ENCODE measurements at regions not wholly inside any gene's neighbourhood (a gene's known extent, or its start where the extent isn't known, plus 50 kb on each side); places are given as distances from the start of the nearest gene placed in this dataset.
"Not testable (repeated sequence)": the region's sequence is repeated elsewhere in the genome, so short reads cannot be mapped to it uniquely, and the experiment has no call there.

GRCh38 chr2:8225266-8225665 lies 456.6 kb upstream of the ID2 start:
- no peak for DNase-seq

GRCh38 chr2:8225798-8226197 lies 456.1 kb upstream of the ID2 start:
- no peak for DNase-seq

GRCh38 chr2:8229546-8229986 lies 452.3 kb upstream of the ID2 start:
- DNase-seq = peak; percentile 88

DNA sequence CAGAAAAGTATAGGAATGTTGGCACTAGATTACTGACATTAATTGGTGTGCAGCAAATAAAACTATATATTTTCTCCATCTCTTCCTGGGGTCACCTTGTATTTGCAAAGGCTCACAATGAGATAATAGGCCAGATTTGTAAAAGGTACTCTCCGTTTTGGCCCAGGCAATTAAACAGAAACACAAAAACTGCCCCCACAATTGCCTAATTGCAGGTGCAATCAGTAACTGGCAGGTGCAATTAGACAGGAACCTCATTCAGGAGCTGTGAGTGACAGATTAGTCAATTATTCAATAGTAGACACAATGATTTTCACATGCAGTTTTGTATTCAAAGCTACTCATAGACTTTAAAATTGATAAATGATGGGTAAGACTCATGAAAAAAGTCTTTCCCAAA lies 451.4 kb upstream of the ID2 start:
- no peak for DNase-seq

DNA sequence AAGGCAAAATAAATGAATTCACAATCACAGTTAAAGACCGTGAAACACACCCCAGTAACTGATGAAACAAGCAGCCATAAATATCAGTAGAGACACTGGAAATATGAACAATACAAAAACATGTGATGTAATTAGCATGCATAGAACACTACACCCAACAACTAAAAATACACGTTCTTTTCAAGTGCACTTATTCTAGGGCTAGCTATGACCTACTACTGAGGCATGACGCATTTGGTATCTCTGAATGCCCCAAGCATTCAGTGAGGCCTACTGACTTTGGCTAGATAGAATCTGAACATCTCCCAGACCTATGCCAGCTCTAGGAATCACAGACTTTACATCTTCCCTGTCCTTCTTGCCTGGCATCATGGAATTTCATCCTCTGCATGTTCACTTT lies 450.0 kb upstream of the ID2 start:
- DNase-seq = no peak

DNA sequence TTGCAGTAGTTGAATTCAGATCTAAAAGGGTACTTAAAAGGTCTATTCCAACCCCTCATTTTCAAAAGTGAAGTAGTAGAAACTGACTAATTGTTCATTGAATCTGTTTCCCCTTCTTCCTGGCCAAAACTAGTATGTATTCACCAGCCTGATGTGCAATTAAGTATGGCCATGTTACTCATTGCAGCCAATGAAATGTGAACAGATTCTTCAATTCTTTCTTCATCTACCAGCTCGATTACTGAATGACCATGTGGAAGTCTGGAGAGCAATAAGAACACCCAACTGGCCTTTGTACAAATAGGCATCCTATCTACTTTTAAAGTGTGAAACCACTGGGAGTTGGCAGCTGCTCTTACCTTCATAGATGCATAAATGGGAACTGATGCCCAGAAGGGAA lies 449.0 kb upstream of the ID2 start:
- no peak for DNase-seq

GRCh38 chr2:8234253-8234652 lies 447.6 kb upstream of the ID2 start:
- no peak for DNase-seq

GRCh38 chr2:8234757-8235374 lies 447.0 kb upstream of the ID2 start:
- DNase-seq = no peak

GRCh38 chr2:8235419-8235818 lies 446.4 kb upstream of the ID2 start:
- no peak for DNase-seq

DNA sequence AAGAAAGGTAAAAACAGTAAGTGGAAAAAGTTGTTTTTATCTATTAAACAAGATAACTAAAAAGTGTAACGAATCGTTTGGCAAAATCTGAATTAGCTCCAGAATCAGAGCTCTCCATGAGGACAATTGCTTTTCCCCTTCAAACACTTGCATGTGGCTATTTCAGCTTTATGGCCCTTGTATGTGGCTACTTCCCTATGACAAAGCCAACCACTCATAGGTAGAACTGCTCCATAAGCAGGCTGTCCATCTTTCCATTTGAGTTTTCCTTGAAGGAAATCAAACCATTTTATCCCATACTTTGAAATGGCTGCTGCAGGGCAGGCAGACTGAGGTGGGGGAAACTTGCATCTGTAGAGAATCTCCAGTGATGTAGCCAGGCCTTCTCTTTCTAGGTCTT lies 445.5 kb upstream of the ID2 start:
- DNase-seq = no peak

DNA sequence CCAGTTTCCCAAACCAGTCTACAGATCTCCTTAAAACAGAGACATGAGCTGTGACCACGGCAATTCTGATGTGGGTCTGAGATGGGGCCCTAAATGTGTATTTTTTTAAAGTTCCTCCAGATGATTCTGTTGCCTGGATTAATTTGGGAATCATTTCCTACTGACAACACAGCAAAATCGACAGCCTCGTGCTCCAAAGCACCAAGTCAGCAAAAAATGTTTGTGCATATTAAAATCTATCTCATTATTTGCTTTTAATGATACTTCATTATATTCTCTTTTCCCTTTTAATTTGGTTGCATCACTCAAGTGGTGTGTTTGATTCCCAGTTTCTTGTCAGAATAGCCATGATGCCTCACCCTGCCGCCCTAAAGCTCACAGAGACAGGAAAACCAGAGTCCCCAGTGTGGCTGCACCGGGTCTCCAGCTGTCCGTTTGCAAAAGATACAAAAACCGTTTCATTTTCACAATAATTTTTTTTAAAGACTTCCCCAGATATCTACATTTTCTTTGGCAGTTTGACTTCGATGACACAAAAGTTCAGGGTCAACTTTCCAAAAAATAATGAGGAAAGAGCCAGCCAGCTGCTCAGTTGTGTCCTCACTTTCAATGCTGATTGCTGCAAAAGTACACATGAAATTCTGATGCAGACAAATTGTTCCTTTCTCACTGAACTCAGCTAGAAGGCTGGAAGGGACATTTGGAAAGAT lies 443.2 kb upstream of the ID2 start:
- no peak for DNase-seq

GRCh38 chr2:8239531-8240088 lies 442.2 kb upstream of the ID2 start:
- DNase-seq = no peak

DNA sequence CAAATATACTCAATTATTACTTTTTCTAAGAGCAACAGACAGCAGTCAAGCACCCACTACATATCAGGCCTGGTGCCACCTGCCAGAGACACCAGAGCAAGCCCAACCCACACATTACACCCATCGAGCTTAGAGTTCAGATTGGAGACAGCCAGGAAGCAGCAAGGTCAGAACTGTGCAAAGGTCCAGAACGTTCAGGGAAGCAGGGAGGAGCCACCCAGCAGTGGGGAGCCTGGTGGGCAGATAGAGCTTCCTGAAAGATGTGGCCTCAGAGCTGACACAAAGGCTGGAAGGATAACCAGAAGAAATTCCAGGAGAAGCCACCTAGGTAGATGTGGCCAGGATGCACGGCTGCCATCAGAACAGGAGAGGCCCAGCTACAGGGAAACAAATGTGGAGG lies 440.5 kb upstream of the ID2 start:
- no peak for DNase-seq

DNA sequence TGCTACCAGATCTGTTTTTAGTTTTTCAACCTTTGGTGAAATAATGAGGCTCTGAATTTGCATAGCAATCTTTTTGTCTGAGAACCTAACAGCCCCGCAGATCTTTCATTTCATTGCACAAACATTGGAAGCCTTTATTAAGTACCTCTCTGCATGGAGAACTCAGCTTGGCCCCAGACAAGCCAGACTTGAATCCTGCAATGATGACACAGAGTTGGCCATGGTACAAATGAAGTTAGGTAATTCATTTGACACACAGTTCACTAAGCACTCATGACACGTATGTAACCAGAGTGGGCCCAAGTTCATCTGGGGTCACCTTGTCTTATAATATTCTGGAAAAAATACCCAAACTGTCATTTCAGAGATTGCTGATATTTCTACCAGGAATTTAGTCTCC lies 439.1 kb upstream of the ID2 start:
- DNase-seq = no peak

DNA sequence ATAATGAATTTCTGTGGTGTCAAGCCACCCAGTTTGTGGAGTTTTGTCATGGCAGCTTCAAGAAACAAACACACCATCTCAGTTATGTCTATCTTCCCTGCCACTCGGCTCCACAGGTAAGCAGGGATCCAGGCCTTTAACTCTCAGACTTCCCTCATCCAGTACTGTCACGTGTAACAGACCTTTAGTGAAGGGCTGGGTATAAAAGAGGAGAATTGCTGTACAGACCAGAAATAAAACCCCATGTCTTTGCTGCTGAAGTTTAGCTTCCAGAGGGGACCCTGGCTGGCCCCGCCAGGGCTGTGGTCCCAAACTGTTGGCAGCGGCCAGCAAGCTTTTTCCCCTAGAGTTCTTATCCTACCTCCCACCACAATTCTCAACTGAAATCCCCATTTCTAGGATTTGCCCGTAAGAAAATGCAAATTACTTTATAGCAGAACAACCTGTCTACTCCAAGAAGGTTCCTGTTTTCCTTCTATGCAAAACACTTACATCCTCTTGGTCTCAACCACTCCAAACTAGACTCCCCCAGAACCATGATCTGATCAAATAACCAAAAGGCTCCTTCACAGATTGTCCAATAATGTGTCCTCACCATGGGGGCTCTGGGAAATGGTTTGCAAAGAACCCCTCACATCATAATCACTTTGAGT lies 438.0 kb upstream of the ID2 start:
- no peak for DNase-seq

DNA sequence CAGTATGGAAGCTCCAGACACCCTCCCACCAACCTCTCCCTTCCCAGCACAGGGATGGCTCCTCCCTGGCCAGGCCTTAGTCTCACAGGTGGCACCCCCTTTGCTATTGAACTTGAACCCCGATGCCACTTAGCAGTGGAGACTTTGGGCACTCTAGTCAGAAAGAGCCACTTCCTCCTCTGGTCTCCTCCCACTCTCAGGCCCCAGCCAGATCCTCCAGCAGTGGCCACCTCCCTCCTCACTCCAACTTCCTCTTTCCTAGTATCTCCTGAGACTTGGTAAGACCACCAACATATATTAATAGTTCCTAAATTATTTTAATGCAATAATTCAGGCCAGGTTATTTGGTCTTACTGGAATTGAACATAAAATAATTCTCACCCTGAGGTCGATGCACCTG lies 437.2 kb upstream of the ID2 start:
- peak; percentile 39 for DNase-seq

- no peak for DNase-seq
These were observed 435.7 kb upstream of the ID2 start for GRCh38 chr2:8246137-8246536.

DNA sequence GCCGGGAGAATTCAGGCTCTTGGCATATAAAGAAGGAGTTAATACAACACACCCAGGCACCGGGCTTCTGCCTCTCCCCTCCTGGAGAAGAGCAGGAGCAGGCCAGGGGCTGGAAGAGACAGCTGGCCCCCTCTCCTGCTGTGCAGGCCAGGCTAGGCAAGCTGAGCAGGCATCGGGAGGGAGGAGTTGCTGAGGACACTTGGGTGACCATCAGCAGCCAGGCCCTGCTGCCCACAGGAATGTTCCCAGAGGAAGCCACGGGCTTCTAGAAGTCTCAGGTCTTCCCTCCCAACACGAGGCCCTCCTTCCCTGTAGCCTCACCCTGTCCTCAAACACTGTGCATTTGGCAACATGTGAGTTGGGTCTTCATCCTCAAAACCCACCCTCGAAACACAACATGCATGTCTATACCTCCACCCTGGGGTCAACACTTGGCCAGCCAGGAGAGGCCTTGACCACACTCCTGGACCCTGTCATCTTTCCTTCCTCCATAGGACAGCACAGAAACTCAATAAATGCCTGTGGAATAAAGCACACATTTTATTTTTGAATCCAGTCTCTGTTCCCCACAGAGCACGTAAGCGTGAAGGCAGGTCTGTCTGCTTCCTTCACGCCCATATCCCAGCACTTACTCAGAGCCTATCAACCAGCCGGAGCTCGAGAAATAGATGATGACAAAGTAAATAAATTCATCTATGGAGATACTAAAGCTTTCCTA lies 433.8 kb upstream of the ID2 start:
- no peak for DNase-seq

- no peak for DNase-seq
These were observed 433.3 kb upstream of the ID2 start for GRCh38 chr2:8248623-8248957.

- DNase-seq = no peak
These were observed 432.7 kb upstream of the ID2 start for GRCh38 chr2:8249141-8249540.

GRCh38 chr2:8249769-8250168 lies 432.1 kb upstream of the ID2 start:
- no peak for DNase-seq

DNA sequence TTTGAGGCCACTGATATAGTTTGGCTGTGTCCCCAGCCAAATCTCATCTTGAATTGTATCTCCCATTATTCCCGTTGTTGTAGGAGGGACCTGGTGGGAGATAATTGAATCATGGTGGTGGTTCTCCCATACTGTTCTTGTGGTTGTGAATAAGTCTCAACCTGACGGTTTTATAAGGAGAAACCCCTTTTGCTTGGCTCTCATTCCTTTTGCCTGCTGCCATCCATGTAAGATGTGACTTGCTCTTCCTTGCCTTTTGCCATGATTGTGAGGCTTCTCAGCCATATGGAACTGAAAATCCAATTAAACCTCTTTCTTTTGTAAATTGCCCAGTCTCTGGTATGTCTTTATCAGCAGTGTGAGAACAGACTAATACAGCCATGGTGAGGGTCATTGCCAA lies 431.6 kb upstream of the ID2 start:
- not testable (repeated sequence) for DNase-seq

- peak; percentile 37 for DNase-seq
These were observed 430.6 kb upstream of the ID2 start for GRCh38 chr2:8251291-8251690.

DNA sequence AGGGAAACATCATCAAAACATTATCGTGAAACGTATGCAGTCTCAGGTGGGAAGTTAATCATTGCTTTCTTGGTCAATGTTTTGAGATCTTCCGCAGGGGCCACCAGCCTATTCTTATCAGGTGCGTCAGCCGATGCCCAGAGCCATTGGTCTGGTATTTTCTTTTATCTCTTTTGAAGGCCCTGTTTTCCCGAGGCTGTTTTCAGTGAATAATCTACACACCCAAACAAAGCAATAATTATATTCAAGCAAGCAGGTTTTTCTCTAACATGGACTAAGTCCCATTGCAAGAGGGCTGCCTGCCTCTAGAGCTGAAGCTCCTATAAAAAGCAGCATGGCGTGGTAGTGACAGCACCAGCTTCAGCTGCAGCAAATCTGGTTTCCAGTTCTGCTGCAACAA lies 430.0 kb upstream of the ID2 start:
- no peak for DNase-seq
